ENCODE measurements at regions not wholly inside any gene's neighbourhood (a gene's known extent, or its start where the extent isn't known, plus 50 kb on each side); places are given as distances from the start of the nearest gene placed in this dataset.
A peak's percentile ranks its signal among the peaks of the same experiment; 100 is the strongest.

- no peak for TF ChIP-seq CTCF (IDR thresholded peaks at IDR 0.05; ENCODE audit: unreplicated experiment)
- no peak overlapping the region for H3K4me3 Mint-ChIP-seq (ENCODE audit: unreplicated experiment)
- H3K36me3 Mint-ChIP-seq (ENCODE audit: low read depth, unreplicated experiment) = no peaks in the 10 kb centered on the region
- no peak for DNase-seq (ENCODE audit: low spot score)
- H3K4me1 Mint-ChIP-seq (ENCODE audit: unreplicated experiment) = peaks cover 15% of the 10 kb centered on the region
- H3K27ac Mint-ChIP-seq (ENCODE audit: unreplicated experiment) = no peak overlapping the region
- no peaks in the 10 kb centered on the region for H3K27me3 Mint-ChIP-seq (ENCODE audit: unreplicated experiment)
- no peaks in the 10 kb centered on the region for H3K9me3 Mint-ChIP-seq (ENCODE audit: unreplicated experiment)
Measured at GRCh38 chr4:102445213-102445612, 55.9 kb upstream of the NFKB1 start.

GRCh38 chr4:102447413-102447812 is 53.7 kb upstream of the NFKB1 start:
- TF ChIP-seq CTCF (IDR thresholded peaks at IDR 0.05; ENCODE audit: unreplicated experiment) = no peak

GRCh38 chr4:102449751-102450352 is 51.3 kb upstream of the NFKB1 start:
- no peaks in the 10 kb centered on the region for H3K4me1 Mint-ChIP-seq (ENCODE audit: unreplicated experiment)
- H3K4me3 Mint-ChIP-seq (ENCODE audit: unreplicated experiment) = no peak overlapping the region
- peak; percentile 40 for TF ChIP-seq CTCF (IDR thresholded peaks at IDR 0.05; ENCODE audit: unreplicated experiment)
- H3K9me3 Mint-ChIP-seq (ENCODE audit: unreplicated experiment) = no peaks in the 10 kb centered on the region
- peak; percentile 53 for DNase-seq (ENCODE audit: low spot score)
- no peak overlapping the region for H3K27ac Mint-ChIP-seq (ENCODE audit: unreplicated experiment)
- no peaks in the 10 kb centered on the region for H3K27me3 Mint-ChIP-seq (ENCODE audit: unreplicated experiment)
- H3K36me3 Mint-ChIP-seq (ENCODE audit: low read depth, unreplicated experiment) = no peaks in the 10 kb centered on the region

More at GRCh38 chr4:102447413-102447812, 53.7 kb upstream of the NFKB1 start:
- no peak for DNase-seq (ENCODE audit: low spot score)
- Mint-ChIP-seq H3K36me3 (ENCODE audit: low read depth, unreplicated experiment) (no peaks in the 10 kb centered on the region), H3K27me3 (ENCODE audit: unreplicated experiment) (no peaks in the 10 kb centered on the region), H3K27ac (ENCODE audit: unreplicated experiment) (no peak overlapping the region), H3K4me1 (ENCODE audit: unreplicated experiment) (peaks cover 13% of the 10 kb centered on the region), H3K4me3 (ENCODE audit: unreplicated experiment) (no peak overlapping the region), H3K9me3 (ENCODE audit: unreplicated experiment) (no peaks in the 10 kb centered on the region)

DNA sequence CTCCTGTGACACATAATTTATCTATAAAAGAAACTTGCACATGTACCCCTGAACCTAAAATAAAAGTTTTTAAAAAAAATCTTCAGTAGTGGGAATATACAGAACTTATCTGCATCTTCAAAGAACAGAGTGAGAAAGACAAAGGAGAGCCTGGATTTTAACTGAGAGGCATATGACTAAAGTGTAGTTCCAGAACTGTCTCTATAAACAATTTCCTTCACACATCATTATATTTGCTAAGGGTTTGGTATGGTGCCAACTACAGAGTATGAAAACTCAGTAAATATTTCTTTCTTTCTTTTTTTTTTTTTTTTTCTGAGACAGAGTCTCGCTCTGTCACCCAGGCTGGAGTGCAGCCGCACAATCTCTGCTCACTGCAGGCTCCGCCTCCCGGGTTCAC is 49.9 kb upstream of the NFKB1 start:
- Mint-ChIP-seq H3K9me3 (ENCODE audit: unreplicated experiment) (no peaks in the 10 kb centered on the region), H3K27ac (ENCODE audit: unreplicated experiment) (no peak overlapping the region), H3K4me1 (ENCODE audit: unreplicated experiment) (no peaks in the 10 kb centered on the region), H3K36me3 (ENCODE audit: low read depth, unreplicated experiment) (no peaks in the 10 kb centered on the region), H3K4me3 (ENCODE audit: unreplicated experiment) (no peak overlapping the region), H3K27me3 (ENCODE audit: unreplicated experiment) (no peaks in the 10 kb centered on the region)
- no peak for TF ChIP-seq CTCF (IDR thresholded peaks at IDR 0.05; ENCODE audit: unreplicated experiment)
- DNase-seq (ENCODE audit: low spot score) = no peak
